Liver (tissue), 8 donors: ENCODE measurements at regions not wholly inside any gene's neighbourhood (a gene's known extent, or its start where the extent isn't known, plus 50 kb on each side); places are given as distances from the start of the nearest gene placed in this dataset.

ENCODE experiments used
- DNase-seq: peaks from one replicate; pipeline ENCODE4 v3.0.0-alpha.2; 2017; ENCODE audit warnings: low spot score
- H3K27ac ChIP-seq, 2 donors: one replicate each; pipeline ENCODE4 v1.7.0; 2013; ENCODE audit warnings: inconsistent platforms in 2 of 2, low read length in 2 of 2, control low read depth in 1 of 2, low read depth in 1 of 2, mild to moderate bottlenecking in 1 of 2
- H3K27me3 ChIP-seq, 4 donors: one replicate each; pipeline versions ENCODE4 v1.6.1 to v1.7.0; 2013; ENCODE audit warnings: low read length in 3 of 4, inconsistent platforms in 1 of 4, mild to moderate bottlenecking in 1 of 4, moderate library complexity in 1 of 4; ENCODE audit not compliant: control insufficient read depth in 4 of 4, insufficient read depth in 4 of 4
- H3K36me3 ChIP-seq, 4 donors: one replicate each; pipeline versions ENCODE4 v1.6.1 to v1.7.0; 2013; ENCODE audit warnings: low read length in 3 of 4, mild to moderate bottlenecking in 3 of 4, low read depth in 1 of 4, moderate library complexity in 1 of 4; ENCODE audit not compliant: control insufficient read depth in 4 of 4, insufficient read depth in 3 of 4
- H3K4me1 ChIP-seq, 4 donors: one replicate each; pipeline versions ENCODE4 v1.6.1 to v1.7.0; 2013; ENCODE audit warnings: low read length in 3 of 4, mild to moderate bottlenecking in 3 of 4, moderate library complexity in 1 of 4; ENCODE audit not compliant: control insufficient read depth in 4 of 4, insufficient read depth in 4 of 4
- H3K4me3 ChIP-seq, 3 donors: one replicate each; pipeline versions ENCODE4 v1.6.1 to v1.7.0; 2013; ENCODE audit warnings: low read length in 3 of 3, control low read depth in 1 of 3, low read depth in 1 of 3, mild to moderate bottlenecking in 1 of 3
- H3K9ac ChIP-seq, 2 donors: one replicate each; pipeline ENCODE4 v1.7.0; 2013; ENCODE audit warnings: low read length in 2 of 2, mild to moderate bottlenecking in 2 of 2, moderate library complexity in 2 of 2, control low read depth in 1 of 2, low read depth in 1 of 2
- H3K9me3 ChIP-seq, 4 donors: one replicate each; pipeline versions ENCODE4 v1.6.1 to v1.7.0; 2013; ENCODE audit warnings: low read length in 3 of 4; ENCODE audit not compliant: control insufficient read depth in 4 of 4
- EGR1 ChIP-seq, 2 donors: IDR thresholded peaks; 2 replicates each; pipeline ENCODE4 v1.6.1; 2016 to 2018; ENCODE audit warnings: antibody characterized with exemption in 2 of 2, low read depth in 2 of 2
- FOXA1 ChIP-seq: IDR thresholded peaks from 2 replicates; pipeline ENCODE4 v1.6.1; 2016; ENCODE audit warnings: antibody characterized with exemption
- FOXA2 ChIP-seq: IDR thresholded peaks from 2 replicates; pipeline ENCODE4 v1.6.1; 2016; ENCODE audit warnings: antibody characterized with exemption
- HNF4A ChIP-seq, 2 donors: conservative IDR thresholded peaks; 2 replicates each; pipeline ENCODE4 v1.6.1; 2016; ENCODE audit warnings: antibody characterized with exemption in 2 of 2, mild to moderate bottlenecking in 2 of 2
- HNF4G ChIP-seq: IDR thresholded peaks from 2 replicates; pipeline ENCODE4 v1.6.1; 2016; ENCODE audit warnings: antibody characterized with exemption
- JUND ChIP-seq, 2 donors: IDR thresholded peaks; 2 replicates each; pipeline ENCODE4 v1.6.1; 2016; ENCODE audit warnings: antibody characterized with exemption in 2 of 2
- NR2F2 ChIP-seq: IDR thresholded peaks from 2 replicates; pipeline ENCODE4 v1.6.1; 2016; ENCODE audit warnings: antibody characterized with exemption
- RAD21 ChIP-seq, 2 donors: IDR thresholded peaks; 2 replicates each; pipeline ENCODE4 v1.6.1; 2016; ENCODE audit warnings: antibody characterized with exemption in 2 of 2, mild to moderate bottlenecking in 2 of 2
- RXRA ChIP-seq, 2 donors: IDR thresholded peaks; 2 replicates each; pipeline ENCODE4 v1.6.1; 2017 to 2018; ENCODE audit warnings: antibody characterized with exemption in 2 of 2, mild to moderate bottlenecking in 1 of 2
- SP1 ChIP-seq: IDR thresholded peaks from 2 replicates; pipeline ENCODE4 v1.6.1; 2018; ENCODE audit warnings: antibody characterized with exemption, mild to moderate bottlenecking
- TAF1 ChIP-seq: conservative IDR thresholded peaks from 2 replicates; pipeline ENCODE4 v1.6.1; 2016; ENCODE audit warnings: antibody characterized with exemption, mild to moderate bottlenecking
- YY1 ChIP-seq: IDR thresholded peaks from 2 replicates; pipeline ENCODE4 v1.6.1; 2016; ENCODE audit warnings: antibody characterized with exemption, mild to moderate bottlenecking
- WGBS: extraction: QIAGEN DNeasy Blood & Tissue Kit; methylation state at CpG from one replicate; pipeline ENCODE4 v1.1.7; 2013; 5-methylcytosine and 5-hydroxymethylcytosine counted together
- TF ChIP-seq, protein P1 (sequence below): IDR thresholded peaks from 2 replicates; pipeline ENCODE4 v1.6.1; 2016; ENCODE audit warnings: antibody characterized with exemption
- TF ChIP-seq, protein P2 (sequence below): fragments of 150-350 bp; IDR thresholded peaks from 2 replicates; pipeline ENCODE4 v1.5.1; 2017; ENCODE audit warnings: improper control_type of control experiment, low read depth, low read length; ENCODE audit not compliant: missing input control
- TF ChIP-seq, protein P3 (sequence below): IDR thresholded peaks from 2 replicates; pipeline ENCODE4 v1.6.1; 2016; ENCODE audit warnings: antibody characterized with exemption, mild to moderate bottlenecking
- TF ChIP-seq, protein P4 (sequence below): IDR thresholded peaks from 2 replicates; pipeline ENCODE4 v1.6.1; 2016; ENCODE audit warnings: antibody characterized with exemption
- TF ChIP-seq, protein P5 (sequence below): IDR thresholded peaks from 2 replicates; pipeline ENCODE4 v1.6.1; 2016; ENCODE audit warnings: antibody characterized with exemption
- donor health status: healthy.
- donor health status: healthy.
- donor health status: healthy.
- donor health status: healthy.
- donor health status: healthy.

DNA sequence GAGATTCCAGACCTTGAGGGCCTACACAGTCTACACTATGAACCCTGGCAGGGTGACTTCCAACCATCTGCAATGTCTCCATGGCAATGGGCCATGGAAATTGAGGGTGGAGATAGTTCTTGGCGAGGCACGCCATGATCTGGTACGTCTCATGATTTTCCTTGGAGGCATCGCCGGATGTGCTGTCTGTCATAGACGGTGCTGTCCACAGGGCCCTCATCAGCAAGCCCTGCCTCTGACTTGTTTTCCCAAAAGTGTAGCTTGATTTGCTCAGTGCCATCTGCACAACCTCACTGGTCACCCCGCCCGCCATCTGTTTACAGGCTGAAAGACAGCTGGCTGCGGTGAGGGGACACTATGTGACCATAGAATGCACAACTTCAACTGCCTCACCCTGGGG is 73.5 kb downstream of the BOD1 start:
- H3K36me3 ChIP-seq, result no peaks in the 10 kb centered on the region
- H3K4me1 ChIP-seq, result no peaks in the 10 kb centered on the region
- H3K4me3 ChIP-seq, result no peak overlapping the region
- H3K9ac ChIP-seq, result no peak overlapping the region
- no peaks in the 10 kb centered on the region for H3K27me3 ChIP-seq
- TF ChIP-seq, protein P1, sequence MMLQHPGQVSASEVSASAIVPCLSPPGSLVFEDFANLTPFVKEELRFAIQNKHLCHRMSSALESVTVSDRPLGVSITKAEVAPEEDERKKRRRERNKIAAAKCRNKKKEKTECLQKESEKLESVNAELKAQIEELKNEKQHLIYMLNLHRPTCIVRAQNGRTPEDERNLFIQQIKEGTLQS, result no peak
- TF ChIP-seq EGR1 (IDR thresholded peaks at IDR 0.05; ENCODE audit: low read depth in 2 of 2), result no peak
- TF ChIP-seq RAD21 (IDR thresholded peaks at IDR 0.05), result no peak
- no peak for TF ChIP-seq FOXA2
- no peak for TF ChIP-seq SP1
- TF ChIP-seq TAF1, result no peak
- TF ChIP-seq RXRA (IDR thresholded peaks at IDR 0.05), result no peak
- TF ChIP-seq, protein P2, sequence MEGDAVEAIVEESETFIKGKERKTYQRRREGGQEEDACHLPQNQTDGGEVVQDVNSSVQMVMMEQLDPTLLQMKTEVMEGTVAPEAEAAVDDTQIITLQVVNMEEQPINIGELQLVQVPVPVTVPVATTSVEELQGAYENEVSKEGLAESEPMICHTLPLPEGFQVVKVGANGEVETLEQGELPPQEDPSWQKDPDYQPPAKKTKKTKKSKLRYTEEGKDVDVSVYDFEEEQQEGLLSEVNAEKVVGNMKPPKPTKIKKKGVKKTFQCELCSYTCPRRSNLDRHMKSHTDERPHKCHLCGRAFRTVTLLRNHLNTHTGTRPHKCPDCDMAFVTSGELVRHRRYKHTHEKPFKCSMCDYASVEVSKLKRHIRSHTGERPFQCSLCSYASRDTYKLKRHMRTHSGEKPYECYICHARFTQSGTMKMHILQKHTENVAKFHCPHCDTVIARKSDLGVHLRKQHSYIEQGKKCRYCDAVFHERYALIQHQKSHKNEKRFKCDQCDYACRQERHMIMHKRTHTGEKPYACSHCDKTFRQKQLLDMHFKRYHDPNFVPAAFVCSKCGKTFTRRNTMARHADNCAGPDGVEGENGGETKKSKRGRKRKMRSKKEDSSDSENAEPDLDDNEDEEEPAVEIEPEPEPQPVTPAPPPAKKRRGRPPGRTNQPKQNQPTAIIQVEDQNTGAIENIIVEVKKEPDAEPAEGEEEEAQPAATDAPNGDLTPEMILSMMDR, result no peak
- TF ChIP-seq YY1, result no peak
- TF ChIP-seq, protein P3, sequence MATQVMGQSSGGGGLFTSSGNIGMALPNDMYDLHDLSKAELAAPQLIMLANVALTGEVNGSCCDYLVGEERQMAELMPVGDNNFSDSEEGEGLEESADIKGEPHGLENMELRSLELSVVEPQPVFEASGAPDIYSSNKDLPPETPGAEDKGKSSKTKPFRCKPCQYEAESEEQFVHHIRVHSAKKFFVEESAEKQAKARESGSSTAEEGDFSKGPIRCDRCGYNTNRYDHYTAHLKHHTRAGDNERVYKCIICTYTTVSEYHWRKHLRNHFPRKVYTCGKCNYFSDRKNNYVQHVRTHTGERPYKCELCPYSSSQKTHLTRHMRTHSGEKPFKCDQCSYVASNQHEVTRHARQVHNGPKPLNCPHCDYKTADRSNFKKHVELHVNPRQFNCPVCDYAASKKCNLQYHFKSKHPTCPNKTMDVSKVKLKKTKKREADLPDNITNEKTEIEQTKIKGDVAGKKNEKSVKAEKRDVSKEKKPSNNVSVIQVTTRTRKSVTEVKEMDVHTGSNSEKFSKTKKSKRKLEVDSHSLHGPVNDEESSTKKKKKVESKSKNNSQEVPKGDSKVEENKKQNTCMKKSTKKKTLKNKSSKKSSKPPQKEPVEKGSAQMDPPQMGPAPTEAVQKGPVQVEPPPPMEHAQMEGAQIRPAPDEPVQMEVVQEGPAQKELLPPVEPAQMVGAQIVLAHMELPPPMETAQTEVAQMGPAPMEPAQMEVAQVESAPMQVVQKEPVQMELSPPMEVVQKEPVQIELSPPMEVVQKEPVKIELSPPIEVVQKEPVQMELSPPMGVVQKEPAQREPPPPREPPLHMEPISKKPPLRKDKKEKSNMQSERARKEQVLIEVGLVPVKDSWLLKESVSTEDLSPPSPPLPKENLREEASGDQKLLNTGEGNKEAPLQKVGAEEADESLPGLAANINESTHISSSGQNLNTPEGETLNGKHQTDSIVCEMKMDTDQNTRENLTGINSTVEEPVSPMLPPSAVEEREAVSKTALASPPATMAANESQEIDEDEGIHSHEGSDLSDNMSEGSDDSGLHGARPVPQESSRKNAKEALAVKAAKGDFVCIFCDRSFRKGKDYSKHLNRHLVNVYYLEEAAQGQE, result no peak
- TF ChIP-seq HNF4G, result no peak
- TF ChIP-seq, protein P4, sequence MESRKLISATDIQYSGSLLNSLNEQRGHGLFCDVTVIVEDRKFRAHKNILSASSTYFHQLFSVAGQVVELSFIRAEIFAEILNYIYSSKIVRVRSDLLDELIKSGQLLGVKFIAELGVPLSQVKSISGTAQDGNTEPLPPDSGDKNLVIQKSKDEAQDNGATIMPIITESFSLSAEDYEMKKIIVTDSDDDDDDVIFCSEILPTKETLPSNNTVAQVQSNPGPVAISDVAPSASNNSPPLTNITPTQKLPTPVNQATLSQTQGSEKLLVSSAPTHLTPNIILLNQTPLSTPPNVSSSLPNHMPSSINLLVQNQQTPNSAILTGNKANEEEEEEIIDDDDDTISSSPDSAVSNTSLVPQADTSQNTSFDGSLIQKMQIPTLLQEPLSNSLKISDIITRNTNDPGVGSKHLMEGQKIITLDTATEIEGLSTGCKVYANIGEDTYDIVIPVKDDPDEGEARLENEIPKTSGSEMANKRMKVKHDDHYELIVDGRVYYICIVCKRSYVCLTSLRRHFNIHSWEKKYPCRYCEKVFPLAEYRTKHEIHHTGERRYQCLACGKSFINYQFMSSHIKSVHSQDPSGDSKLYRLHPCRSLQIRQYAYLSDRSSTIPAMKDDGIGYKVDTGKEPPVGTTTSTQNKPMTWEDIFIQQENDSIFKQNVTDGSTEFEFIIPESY, result no peak
- no peak for TF ChIP-seq JUND (IDR thresholded peaks at IDR 0.05)
- no peak for TF ChIP-seq FOXA1
- TF ChIP-seq, protein P5, sequence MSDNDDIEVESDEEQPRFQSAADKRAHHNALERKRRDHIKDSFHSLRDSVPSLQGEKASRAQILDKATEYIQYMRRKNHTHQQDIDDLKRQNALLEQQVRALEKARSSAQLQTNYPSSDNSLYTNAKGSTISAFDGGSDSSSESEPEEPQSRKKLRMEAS, result no peak
- no peak for TF ChIP-seq NR2F2
- TF ChIP-seq HNF4A (conservative IDR thresholded peaks at IDR 0.05), result no peak
- no peak for DNase-seq
- no peaks in the 10 kb centered on the region for H3K9me3 ChIP-seq
- WGBS, result 91% methylated on average over 9 of the region's 9 CpGs
- H3K27ac ChIP-seq, result no peak overlapping the region

DNA sequence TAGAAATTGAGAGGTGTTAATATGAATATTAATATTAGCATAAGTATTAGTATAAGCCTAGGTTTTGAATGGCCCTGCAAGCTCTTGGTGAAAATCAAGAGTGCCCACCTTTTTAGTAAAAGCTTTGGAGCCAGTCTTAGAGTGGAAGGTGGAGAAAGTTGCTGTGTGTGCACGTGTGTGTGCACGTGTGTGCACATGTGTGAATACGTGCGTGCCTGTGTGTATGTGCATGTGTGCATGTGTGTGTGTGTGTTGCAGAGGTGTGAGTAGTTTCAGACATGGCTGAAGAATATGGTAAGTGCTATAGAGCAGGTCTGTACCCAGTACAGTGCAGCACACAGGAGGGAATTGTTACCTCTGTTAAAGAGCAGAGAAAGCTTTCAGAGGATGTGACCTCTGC is 74.3 kb downstream of the BOD1 start:
- DNase-seq, result no peak
- TF ChIP-seq EGR1 (IDR thresholded peaks at IDR 0.05; ENCODE audit: low read depth in 2 of 2), result no peak
- TF ChIP-seq, protein P5, result no peak
- no peak for TF ChIP-seq YY1
- no peak for TF ChIP-seq RXRA (IDR thresholded peaks at IDR 0.05)
- Histone ChIP-seq H3K4me1 (no peaks in the 10 kb centered on the region), H3K27me3 (no peaks in the 10 kb centered on the region), H3K27ac (no peak overlapping the region), H3K36me3 (no peaks in the 10 kb centered on the region), H3K9ac (no peak overlapping the region), H3K9me3 (no peaks in the 10 kb centered on the region), H3K4me3 (no peak overlapping the region)
- WGBS, result 87% methylated on average over 4 of the region's 4 CpGs
